Heart left ventricle (tissue), 16 donors: ENCODE measurements at regions not wholly inside any gene's neighbourhood (a gene's known extent, or its start where the extent isn't known, plus 50 kb on each side); places are given as distances from the start of the nearest gene placed in this dataset.

Source experiments
- ATAC-seq, 4 donors: fragments of 200-7000 bp; cut with Tn5 transposase; one replicate each; pipeline ENCODE4 v1.9.1; 2020 to 2022; ENCODE audit warnings: moderate library complexity in 4 of 4, mild to moderate bottlenecking in 3 of 4, moderate number of reproducible peaks in 1 of 4
- DNase-seq, 5 donors: peaks; one replicate each; pipeline ENCODE4 v3.0.0-alpha.2; 2020
- H3K27ac ChIP-seq, 12 donors: fragments of 200-600 bp; sonication (generic) in 4 of 12; one replicate each; pipeline versions ENCODE4 v1.5.0 to v1.8.0; 2016 to 2022; ENCODE audit warnings: mild to moderate bottlenecking in 2 of 12
- H3K27me3 ChIP-seq, 9 donors: fragments of 200-600 bp; sonication (generic) in 2 of 9; one replicate each; pipeline versions ENCODE4 v1.5.1 to v1.8.0; 2016 to 2022; ENCODE audit warnings: mild to moderate bottlenecking in 3 of 9
- H3K36me3 ChIP-seq, 9 donors: fragments of 200-600 bp; sonication (generic) in 2 of 9; one replicate each; pipeline versions ENCODE4 v1.5.0 to v1.8.0; 2018 to 2022; ENCODE audit warnings: mild to moderate bottlenecking in 2 of 9
- H3K4me1 ChIP-seq, 12 donors: fragments of 200-600 bp; sonication (generic) in 4 of 12; one replicate each; pipeline versions ENCODE4 v1.5.0 to v1.8.0; 2016 to 2022; ENCODE audit warnings: mild to moderate bottlenecking in 3 of 12
- H3K4me3 ChIP-seq, 12 donors: fragments of 200-600 bp; sonication (generic) in 4 of 12; one replicate each; pipeline versions ENCODE4 v1.5.0 to v1.8.0; 2017 to 2022; ENCODE audit warnings: mild to moderate bottlenecking in 9 of 12, moderate library complexity in 4 of 12
- H3K9me3 ChIP-seq, 12 donors: fragments of 200-600 bp; sonication (generic) in 4 of 12; one replicate each; pipeline versions ENCODE4 v1.5.0 to v1.8.0; 2016 to 2022; ENCODE audit warnings: mild to moderate bottlenecking in 1 of 12
- POLR2A ChIP-seq, 2 donors: fragments of 450-650 bp; IDR thresholded peaks; one replicate each; pipeline ENCODE4 v1.6.1; 2017; ENCODE audit warnings: antibody characterized with exemption in 2 of 2, mild to moderate bottlenecking in 2 of 2, moderate library complexity in 2 of 2
- WGBS, 4 donors: extraction: QIAGEN DNeasy Blood & Tissue Kit in 2 of 4; methylation state at CpG; one replicate each; pipeline versions ENCODE4 v1.1.5 to v1.1.7; 2013 to 2018; 5-methylcytosine and 5-hydroxymethylcytosine counted together
- intact Hi-C, 10 donors: fragments of 100-400 bp; cut with DNase I; formaldehyde crosslinking; loops; one replicate each; pipeline versions ENCODE4 v1.11.1 to v1.14.2; 2022
- TF ChIP-seq, protein P1 (sequence below), 12 donors: fragments of 200-600 bp; sonication (generic) in 4 of 12; IDR thresholded peaks; one replicate each; pipeline versions ENCODE4 v1.5.0 to v1.8.0; 2018 to 2022; ENCODE audit warnings: antibody characterized with exemption in 12 of 12, mild to moderate bottlenecking in 5 of 12
- donor health status: ischemic (EF 13 %, LVEDD 7.1; RV severe dilation, severe dysfunction).
- donor health status: healthy with polysubstance abuse.
- donor health status: DM: no; HTN: yes; CAD: no.
- donor health status: DM: no; HTN: no; CAD: no.
- donor health status: ischemic (EF 25% LVEDD 6.9; RV normal size, moderate dysfunction).
- donor health status: ischemic (EF 25% LVEDD 5.7; RV mildly dilated, moderate dysfunction).
- donor health status: healthy.
- donor health status: DM: yes; HTN: yes; CAD: no.
- donor health status: ischemic (EF 35%, LVEDD 5.7; RV mildly dilated, moderate dysfunction).
- donor health status: nonischemic (EF 11% LVEDD 7.7; RV severe dilation, severe dysfunction).
- donor health status: DM: yes; HTN: yes; CAD: no.
- donor health status: PGD.
- donor health status: ischemic (EF 29% LVEDD 5.4; RV normal size, mild dysfunction).
- donor health status: nonischemic (EF 23%, LVEDD 6.1; RV moderate dilation, normal function).

DNA sequence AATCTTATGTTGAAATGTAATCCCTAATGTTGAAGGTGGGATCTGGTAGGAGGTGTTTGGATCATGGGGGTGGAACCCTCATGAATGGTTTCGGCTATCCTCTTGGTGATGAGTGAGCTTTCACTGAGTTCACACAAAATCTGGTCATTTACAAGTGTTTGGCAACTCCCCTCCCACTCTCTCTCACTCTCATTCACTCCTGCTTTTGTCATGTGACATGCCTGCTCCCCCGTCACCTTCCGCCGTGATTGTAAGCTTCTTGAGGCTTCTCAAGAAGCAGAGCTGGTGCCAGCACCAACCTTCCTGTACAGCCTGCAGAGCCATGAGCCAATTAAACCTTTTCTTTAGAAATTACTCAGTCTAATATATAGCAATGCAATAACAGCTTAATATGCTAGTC is 245.4 kb downstream of the BMP4 start:
- Histone ChIP-seq H3K27ac (no peak overlapping the region), H3K27me3 (no peaks in the 10 kb centered on the region), H3K9me3 (peaks cover 0 to 5% (median 0%) of the 10 kb centered on the region in 12 donors), H3K4me3 (no peak overlapping the region), H3K4me1 (peaks cover 0 to 24% (median 11%) of the 10 kb centered on the region in 12 donors), H3K36me3 (no peaks in the 10 kb centered on the region)
- ATAC-seq (no peak), DNase-seq (no peak)
- intact Hi-C loops: loop anchor here in 1 of 10 donors (10.0 kb wide), 1 partner anchor 244 kb away; the partner anchor contains the start of gene BMP4
- TF ChIP-seq POLR2A (IDR thresholded peaks at IDR 0.05): no peak
- TF ChIP-seq, protein P1, sequence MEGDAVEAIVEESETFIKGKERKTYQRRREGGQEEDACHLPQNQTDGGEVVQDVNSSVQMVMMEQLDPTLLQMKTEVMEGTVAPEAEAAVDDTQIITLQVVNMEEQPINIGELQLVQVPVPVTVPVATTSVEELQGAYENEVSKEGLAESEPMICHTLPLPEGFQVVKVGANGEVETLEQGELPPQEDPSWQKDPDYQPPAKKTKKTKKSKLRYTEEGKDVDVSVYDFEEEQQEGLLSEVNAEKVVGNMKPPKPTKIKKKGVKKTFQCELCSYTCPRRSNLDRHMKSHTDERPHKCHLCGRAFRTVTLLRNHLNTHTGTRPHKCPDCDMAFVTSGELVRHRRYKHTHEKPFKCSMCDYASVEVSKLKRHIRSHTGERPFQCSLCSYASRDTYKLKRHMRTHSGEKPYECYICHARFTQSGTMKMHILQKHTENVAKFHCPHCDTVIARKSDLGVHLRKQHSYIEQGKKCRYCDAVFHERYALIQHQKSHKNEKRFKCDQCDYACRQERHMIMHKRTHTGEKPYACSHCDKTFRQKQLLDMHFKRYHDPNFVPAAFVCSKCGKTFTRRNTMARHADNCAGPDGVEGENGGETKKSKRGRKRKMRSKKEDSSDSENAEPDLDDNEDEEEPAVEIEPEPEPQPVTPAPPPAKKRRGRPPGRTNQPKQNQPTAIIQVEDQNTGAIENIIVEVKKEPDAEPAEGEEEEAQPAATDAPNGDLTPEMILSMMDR (IDR thresholded peaks at IDR 0.05): no peak
- 91 to 94% (median 92%) methylated on average over 4 of the region's 4 CpGs for WGBS, 4 donors

DNA sequence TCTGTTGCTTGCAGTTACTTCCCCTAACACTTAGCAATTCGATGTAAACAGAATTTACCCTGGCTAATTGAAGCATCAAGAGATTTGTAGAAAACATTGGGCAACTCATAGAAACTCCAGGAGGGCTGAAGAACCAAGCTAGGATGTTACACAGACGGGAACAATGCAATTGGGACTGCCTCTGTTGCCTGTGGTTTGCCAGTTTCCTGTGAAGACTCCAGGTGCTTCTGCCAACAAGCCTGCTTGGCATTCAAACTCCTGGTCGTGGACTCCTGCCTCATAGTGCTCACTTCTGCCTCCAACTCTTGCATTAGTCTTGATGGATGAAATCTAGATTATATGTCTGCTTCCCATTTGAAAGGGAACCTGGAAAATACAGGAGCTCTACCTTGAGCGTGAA is 246.0 kb downstream of the BMP4 start:
- 82 to 90% (median 89%) methylated on average over 4 of the region's 4 CpGs for WGBS, 4 donors
- H3K9me3 ChIP-seq: peaks cover 0 to 5% (median 0%) of the 10 kb centered on the region in 12 donors
- no peak overlapping the region for H3K4me3 ChIP-seq
- peaks cover 0 to 18% (median 7%) of the 10 kb centered on the region in 12 donors for H3K4me1 ChIP-seq
- no peak overlapping the region for H3K27ac ChIP-seq
- no peaks in the 10 kb centered on the region for H3K36me3 ChIP-seq
- TF ChIP-seq POLR2A (IDR thresholded peaks at IDR 0.05): no peak
- TF ChIP-seq, protein P1 (IDR thresholded peaks at IDR 0.05): no peak
- intact Hi-C loops: loop anchor here in 1 of 10 donors (10.0 kb wide), 1 partner anchor 244 kb away; the partner anchor contains the start of gene BMP4
- H3K27me3 ChIP-seq: no peaks in the 10 kb centered on the region
- DNase-seq (no peak), ATAC-seq (no peak)

DNA sequence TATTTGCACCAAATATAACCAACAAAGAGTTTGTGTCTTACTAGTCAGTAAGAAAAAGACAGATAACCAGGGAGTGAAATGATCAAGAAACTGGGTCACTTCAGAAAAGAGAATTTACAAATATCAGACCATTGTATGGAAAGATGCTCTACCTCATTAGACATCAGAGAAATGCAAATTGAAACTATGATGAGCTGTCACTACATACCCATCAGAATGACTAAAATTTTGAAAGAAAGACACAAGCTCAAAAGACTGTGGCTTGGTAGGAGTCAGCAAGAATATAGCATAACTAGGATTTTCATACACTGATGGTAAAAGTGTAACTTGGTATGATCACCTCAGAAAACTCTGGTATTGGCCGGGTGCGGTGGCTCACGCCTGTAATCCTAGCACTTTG is 247.2 kb downstream of the BMP4 start:
- WGBS, 4 donors: 91 to 100% (median 96%) methylated on average over 3 of the region's 3 CpGs
- H3K9me3 ChIP-seq: peaks cover 0 to 5% (median 0%) of the 10 kb centered on the region in 12 donors
- DNase-seq (no peak), ATAC-seq (no peak)
- no peaks in the 10 kb centered on the region for H3K36me3 ChIP-seq
- H3K4me1 ChIP-seq: peaks cover 0 to 6% (median under 1%) of the 10 kb centered on the region in 12 donors
- H3K27me3 ChIP-seq: no peaks in the 10 kb centered on the region
- intact Hi-C loops: no loop called here
- TF ChIP-seq POLR2A (IDR thresholded peaks at IDR 0.05): no peak
- TF ChIP-seq, protein P1 (IDR thresholded peaks at IDR 0.05): no peak
- no peak overlapping the region for H3K27ac ChIP-seq
- H3K4me3 ChIP-seq: no peak overlapping the region

DNA sequence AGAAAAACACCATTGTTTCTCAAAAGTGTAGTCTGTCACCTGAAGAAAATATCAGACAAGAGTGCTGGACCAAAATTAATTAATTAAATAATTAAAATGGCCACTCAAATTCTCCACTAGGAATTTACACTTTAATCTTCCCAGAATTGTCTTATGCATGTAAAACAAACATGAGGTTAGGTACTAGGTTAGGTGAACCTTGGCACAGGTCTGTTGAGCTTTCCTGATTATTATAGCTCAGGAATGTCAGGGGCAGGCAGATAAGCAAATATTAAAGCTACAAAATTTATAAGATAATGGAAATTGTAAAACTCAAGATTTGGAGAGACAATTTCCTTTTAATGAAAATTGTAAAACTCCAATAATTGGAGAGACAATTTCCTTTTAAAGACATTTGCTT is 253.2 kb downstream of the BMP4 start:
- H3K27ac ChIP-seq: no peak overlapping the region
- TF ChIP-seq POLR2A (IDR thresholded peaks at IDR 0.05): no peak
- TF ChIP-seq, protein P1 (IDR thresholded peaks at IDR 0.05): no peak
- intact Hi-C loops: no loop called here

More for the DNA sequence above, 253.2 kb downstream of the BMP4 start:
- no peak for DNase-seq
- Histone ChIP-seq H3K9me3 (no peaks in the 10 kb centered on the region), H3K4me1 (no peaks in the 10 kb centered on the region), H3K27me3 (no peaks in the 10 kb centered on the region), H3K36me3 (no peaks in the 10 kb centered on the region), H3K4me3 (no peak overlapping the region)
- ATAC-seq: no peak
